DOHH2 (cell line): ENCODE measurements at regions not wholly inside any gene's neighbourhood (a gene's known extent, or its start where the extent isn't known, plus 50 kb on each side); places are given as distances from the start of the nearest gene placed in this dataset.

Experiments
- EZH2phosphoT487 ChIP-seq: fragments of 200-600 bp; sonication (generic); IDR thresholded peaks from 2 replicates; pipeline ENCODE4 v1.6.1; 2017; ENCODE audit warnings: borderline replicate concordance, mild to moderate bottlenecking, antibody characterized with exemption, low read length, moderate library complexity, mixed read lengths
- TF ChIP-seq, protein P1 (sequence below): fragments of 200-600 bp; sonication (generic); IDR thresholded peaks from one replicate; pipeline ENCODE4 v1.5.1; 2014; ENCODE audit warnings: antibody characterized with exemption, mild to moderate bottlenecking, low read depth, low read length; ENCODE audit not compliant: poor library complexity, severe bottlenecking

- TF ChIP-seq, protein P1, sequence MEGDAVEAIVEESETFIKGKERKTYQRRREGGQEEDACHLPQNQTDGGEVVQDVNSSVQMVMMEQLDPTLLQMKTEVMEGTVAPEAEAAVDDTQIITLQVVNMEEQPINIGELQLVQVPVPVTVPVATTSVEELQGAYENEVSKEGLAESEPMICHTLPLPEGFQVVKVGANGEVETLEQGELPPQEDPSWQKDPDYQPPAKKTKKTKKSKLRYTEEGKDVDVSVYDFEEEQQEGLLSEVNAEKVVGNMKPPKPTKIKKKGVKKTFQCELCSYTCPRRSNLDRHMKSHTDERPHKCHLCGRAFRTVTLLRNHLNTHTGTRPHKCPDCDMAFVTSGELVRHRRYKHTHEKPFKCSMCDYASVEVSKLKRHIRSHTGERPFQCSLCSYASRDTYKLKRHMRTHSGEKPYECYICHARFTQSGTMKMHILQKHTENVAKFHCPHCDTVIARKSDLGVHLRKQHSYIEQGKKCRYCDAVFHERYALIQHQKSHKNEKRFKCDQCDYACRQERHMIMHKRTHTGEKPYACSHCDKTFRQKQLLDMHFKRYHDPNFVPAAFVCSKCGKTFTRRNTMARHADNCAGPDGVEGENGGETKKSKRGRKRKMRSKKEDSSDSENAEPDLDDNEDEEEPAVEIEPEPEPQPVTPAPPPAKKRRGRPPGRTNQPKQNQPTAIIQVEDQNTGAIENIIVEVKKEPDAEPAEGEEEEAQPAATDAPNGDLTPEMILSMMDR: no peak
- TF ChIP-seq EZH2phosphoT487: no peak
Observed at GRCh38 chr10:78584266-78584665, 484.5 kb upstream of the ZMIZ1 start.
